ENCODE measurements at regions not wholly inside any gene's neighbourhood (a gene's known extent, or its start where the extent isn't known, plus 50 kb on each side); places are given as distances from the start of the nearest gene placed in this dataset.
"Not testable (repeated sequence)": the region's sequence is repeated elsewhere in the genome, so short reads cannot be mapped to it uniquely, and the experiment has no call there.

DNA sequence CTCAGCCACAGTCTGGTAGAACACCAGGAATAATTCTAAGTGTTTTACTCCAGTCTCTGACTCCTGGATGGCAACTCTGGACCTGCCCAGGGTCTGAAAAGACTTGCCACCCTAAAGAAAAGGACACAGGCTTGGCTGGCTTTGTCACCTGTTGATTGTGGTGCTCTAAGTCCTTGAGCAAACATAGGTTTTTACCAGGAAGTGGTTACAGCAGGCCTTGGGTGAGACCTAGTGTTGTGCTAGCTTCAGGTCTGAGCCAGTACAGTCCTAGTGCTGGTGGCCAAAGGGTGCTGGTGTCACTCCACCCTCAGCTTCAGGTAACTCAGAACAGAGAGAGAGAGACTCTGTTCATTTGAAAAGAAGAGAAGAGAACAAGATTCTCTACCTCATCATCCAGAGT lies 1239.4 kb upstream of the CRIM1 start:
- TF ChIP-seq, protein P1, sequence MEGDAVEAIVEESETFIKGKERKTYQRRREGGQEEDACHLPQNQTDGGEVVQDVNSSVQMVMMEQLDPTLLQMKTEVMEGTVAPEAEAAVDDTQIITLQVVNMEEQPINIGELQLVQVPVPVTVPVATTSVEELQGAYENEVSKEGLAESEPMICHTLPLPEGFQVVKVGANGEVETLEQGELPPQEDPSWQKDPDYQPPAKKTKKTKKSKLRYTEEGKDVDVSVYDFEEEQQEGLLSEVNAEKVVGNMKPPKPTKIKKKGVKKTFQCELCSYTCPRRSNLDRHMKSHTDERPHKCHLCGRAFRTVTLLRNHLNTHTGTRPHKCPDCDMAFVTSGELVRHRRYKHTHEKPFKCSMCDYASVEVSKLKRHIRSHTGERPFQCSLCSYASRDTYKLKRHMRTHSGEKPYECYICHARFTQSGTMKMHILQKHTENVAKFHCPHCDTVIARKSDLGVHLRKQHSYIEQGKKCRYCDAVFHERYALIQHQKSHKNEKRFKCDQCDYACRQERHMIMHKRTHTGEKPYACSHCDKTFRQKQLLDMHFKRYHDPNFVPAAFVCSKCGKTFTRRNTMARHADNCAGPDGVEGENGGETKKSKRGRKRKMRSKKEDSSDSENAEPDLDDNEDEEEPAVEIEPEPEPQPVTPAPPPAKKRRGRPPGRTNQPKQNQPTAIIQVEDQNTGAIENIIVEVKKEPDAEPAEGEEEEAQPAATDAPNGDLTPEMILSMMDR (IDR thresholded peaks at IDR 0.05; ENCODE audit: low read depth, low read length, missing control alignments): no peak
- no peak for DNase-seq (ENCODE audit: extremely low read depth, low read depth)
- no peak overlapping the region for H3K4me3 ChIP-seq (replicated peaks; ENCODE audit: low read depth, low read length)

DNA sequence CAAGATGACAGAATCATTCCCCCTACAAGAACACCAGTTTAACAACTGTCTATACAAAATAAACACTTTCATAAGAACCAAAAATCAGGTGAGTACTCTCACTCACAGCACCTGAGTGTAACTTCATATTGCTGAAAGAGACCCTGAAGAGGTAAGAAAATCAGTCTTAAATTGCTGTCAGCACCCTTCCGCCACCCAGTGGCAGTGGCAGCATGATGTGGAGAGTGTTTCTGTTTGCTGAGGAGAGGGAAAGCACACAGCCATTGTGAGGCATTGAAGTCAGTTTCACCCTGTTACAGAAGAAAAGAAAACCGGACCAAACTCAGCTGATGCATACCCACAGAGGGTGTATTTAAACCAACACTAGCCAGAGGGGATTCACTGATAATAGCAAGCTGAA lies 1240.8 kb upstream of the CRIM1 start:
- no peak overlapping the region for H3K4me3 ChIP-seq (replicated peaks; ENCODE audit: low read depth, low read length)
- TF ChIP-seq, protein P1 (IDR thresholded peaks at IDR 0.05; ENCODE audit: low read depth, low read length, missing control alignments): no peak
- DNase-seq (ENCODE audit: extremely low read depth, low read depth): no peak

DNA sequence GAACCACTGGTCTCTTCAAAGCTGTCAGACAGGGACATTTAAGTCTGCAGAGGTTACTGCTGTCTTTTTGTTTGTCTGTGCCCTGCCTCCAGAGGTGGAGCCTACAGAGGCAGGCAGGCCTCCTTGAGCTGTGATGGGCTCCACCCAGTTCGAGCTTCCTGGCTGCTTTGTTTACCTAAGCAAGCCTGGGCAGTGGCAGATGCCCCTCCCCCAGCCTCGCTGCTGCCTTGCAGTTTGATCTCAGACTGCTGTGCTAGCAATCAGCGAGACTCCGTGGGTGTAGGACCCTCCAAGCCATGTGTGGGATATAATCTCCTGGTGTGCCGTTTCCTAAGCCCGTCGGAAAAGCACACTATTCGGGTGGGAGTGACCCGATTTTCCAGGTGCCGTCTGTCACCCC lies 1243.2 kb upstream of the CRIM1 start:
- not testable (repeated sequence) for H3K4me3 ChIP-seq (replicated peaks; ENCODE audit: low read depth, low read length); DNase-seq (ENCODE audit: extremely low read depth, low read depth)

DNA sequence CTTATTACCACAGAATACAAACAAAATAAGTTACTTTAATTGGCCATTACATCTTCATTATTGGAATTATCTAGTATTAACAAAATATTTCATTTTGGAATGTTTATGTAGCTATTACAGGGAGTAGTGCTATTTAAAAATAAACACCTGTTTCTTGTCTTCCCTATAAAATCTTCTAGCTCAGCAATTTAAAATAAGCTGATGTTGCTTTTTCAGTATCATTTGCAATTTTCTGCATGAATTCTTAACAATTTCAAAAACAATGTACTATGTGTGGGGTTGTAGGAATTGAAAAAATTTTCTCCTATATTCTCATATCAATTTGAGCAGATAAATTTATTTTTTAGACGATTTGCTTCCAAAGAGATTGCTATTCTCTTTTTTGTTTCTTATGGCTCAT lies 1251.3 kb upstream of the CRIM1 start:
- DNase-seq (ENCODE audit: extremely low read depth, low read depth): no peak
- H3K4me3 ChIP-seq (replicated peaks; ENCODE audit: low read depth, low read length): no peak overlapping the region
- TF ChIP-seq, protein P1 (IDR thresholded peaks at IDR 0.05; ENCODE audit: low read depth, low read length, missing control alignments): no peak

DNA sequence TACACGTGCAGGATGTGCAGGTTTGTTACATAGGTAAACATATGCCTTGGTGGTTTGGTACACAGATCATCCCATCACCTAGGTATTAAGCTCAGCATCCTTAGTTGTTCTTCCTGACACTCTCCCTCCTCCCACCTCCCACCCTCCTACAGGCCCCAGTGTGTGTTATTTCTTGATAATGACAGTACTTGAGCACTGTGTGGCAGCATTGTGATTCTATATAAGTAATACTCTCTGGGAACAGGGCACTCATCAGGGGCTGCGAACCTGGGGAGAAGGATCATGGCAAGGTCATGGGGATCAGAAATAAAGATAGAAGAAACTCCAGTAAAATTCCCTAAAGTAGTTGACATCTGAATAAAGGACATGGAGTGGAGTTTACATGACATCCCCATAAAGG lies 1256.2 kb upstream of the CRIM1 start:
- no peak overlapping the region for H3K4me3 ChIP-seq (replicated peaks; ENCODE audit: low read depth, low read length)
- DNase-seq (ENCODE audit: extremely low read depth, low read depth): no peak
- TF ChIP-seq, protein P1 (IDR thresholded peaks at IDR 0.05; ENCODE audit: low read depth, low read length, missing control alignments): no peak

DNA sequence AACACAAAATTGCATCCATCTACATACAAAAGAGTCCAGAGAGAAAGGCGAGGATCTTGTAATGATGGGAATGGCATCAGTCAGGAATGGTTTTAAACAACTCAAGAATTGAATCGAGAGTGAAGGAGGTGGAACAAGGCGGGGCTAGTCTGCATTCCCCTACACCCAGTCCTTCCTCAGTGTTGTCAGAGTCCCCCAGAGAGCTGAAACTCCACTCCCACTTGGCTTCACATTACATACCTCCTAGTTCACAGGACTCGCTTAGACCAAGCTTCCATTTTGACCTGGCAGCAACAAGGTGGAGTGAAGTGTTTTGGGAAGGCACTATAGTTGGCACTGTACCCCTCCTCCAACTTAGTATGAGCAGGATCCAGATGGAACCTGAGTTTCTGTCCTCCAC lies 1273.5 kb upstream of the CRIM1 start:
- TF ChIP-seq, protein P1 (IDR thresholded peaks at IDR 0.05; ENCODE audit: low read depth, low read length, missing control alignments): no peak
- DNase-seq (ENCODE audit: extremely low read depth, low read depth): no peak
- H3K4me3 ChIP-seq (replicated peaks; ENCODE audit: low read depth, low read length): no peak overlapping the region

DNA sequence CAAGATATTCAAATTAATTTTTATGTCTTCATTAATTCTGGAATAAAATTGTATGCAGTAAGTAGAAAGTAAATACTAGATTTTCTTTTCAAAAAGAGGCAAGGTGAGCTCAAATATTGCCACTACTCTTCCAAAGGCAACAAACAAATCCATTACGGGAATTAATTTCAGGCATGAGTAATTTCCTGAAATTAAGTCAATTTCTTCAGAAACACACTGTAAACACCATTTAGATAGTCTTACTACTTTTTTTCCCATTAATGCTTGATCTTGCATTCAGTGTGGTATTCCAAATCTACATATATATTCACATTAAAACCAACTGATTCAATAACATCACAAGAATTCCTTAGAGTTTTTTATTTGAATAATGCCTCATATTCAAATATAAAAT lies 1274.0 kb upstream of the CRIM1 start:
- DNase-seq (ENCODE audit: extremely low read depth, low read depth): no peak
- no peak overlapping the region for H3K4me3 ChIP-seq (replicated peaks; ENCODE audit: low read depth, low read length)
- TF ChIP-seq, protein P1 (IDR thresholded peaks at IDR 0.05; ENCODE audit: low read depth, low read length, missing control alignments): no peak

All from HFF-Myc (cell line).